HepG2 (cell line): ENCODE measurements at regions not wholly inside any gene's neighbourhood (a gene's known extent, or its start where the extent isn't known, plus 50 kb on each side); places are given as distances from the start of the nearest gene placed in this dataset.

ENCODE experiments used
- ATAC-seq: fragments of 200-7000 bp; cut with Tn5 transposase; 3 replicates; pipeline ENCODE4 v1.9.1; 2020; ENCODE audit warnings: mild to moderate bottlenecking, moderate library complexity
- BruUV-seq: library from RNA; stranded (reverse); fragments of 400-500 nt; replicated peaks from 2 replicates; lab custom pipeline; 2021; lab: Mats Ljungman, UMichigan
- CTCF ChIA-PET: fragments of 300-600 bp; formaldehyde crosslinking; extraction: SDS; loops from one replicate; lab custom pipeline; 2021; ENCODE audit warnings: low total read pairs, inconsistent platforms, low intra/inter-chr PET ratio; lab: Yijun Ruan, JAX
- POLR2A ChIA-PET: fragments of 350-600 bp; sonication (Branson Sonifier 250); formaldehyde crosslinking; loops from one replicate; lab custom pipeline; 2020; ENCODE audit warnings: antibody characterized with exemption, inconsistent platforms; lab: Yijun Ruan, JAX
- DNase-seq: peaks from one replicate; pipeline ENCODE4 v3.0.0-alpha.2; 2015; ENCODE audit warnings: low spot score
- FAIRE-seq: peaks from 3 replicates; lab custom pipeline; 2011; peaks lifted over from hg19 to GRCh38; lab: Jason Lieb, UNC
- H2AFZ ChIP-seq: one replicate; pipeline ENCODE4 v1.6.1; 2011; ENCODE audit warnings: low read length, inconsistent platforms
- H3K27ac ChIP-seq: fragments of 300-600 bp; 3 replicates; pipeline ENCODE4 v1.8.0; 2011; ENCODE audit warnings: mixed run types, mild to moderate bottlenecking, mixed read lengths, low read length, inconsistent platforms; ENCODE audit not compliant: insufficient read depth; ENCODE audit errors: extremely low read length
- H3K27me3 ChIP-seq, 2 experiments: fragments of 200-600 bp in 1 of 2; 2 replicates in 1 of 2; 3 replicates in 1 of 2; pipeline versions ENCODE4 v1.6.0 to v1.8.0; 2011; ENCODE audit warnings: low read length in 2 of 2, mild to moderate bottlenecking in 2 of 2, moderate library complexity in 2 of 2, inconsistent platforms in 1 of 2; ENCODE audit not compliant: insufficient read depth in 2 of 2, control insufficient read depth in 1 of 2
- H3K36me3 ChIP-seq, 2 experiments: fragments of 200-600 bp in 1 of 2; replicated peaks in 1 of 2; 2 replicates in 1 of 2; 3 replicates in 1 of 2; pipeline versions ENCODE4 v1.5.1 to v1.8.0; 2011; ENCODE audit warnings: low read length in 2 of 2, inconsistent platforms in 1 of 2; ENCODE audit not compliant: insufficient read depth in 2 of 2, control insufficient read depth in 1 of 2
- H3K4me1 ChIP-seq: 2 replicates; pipeline ENCODE4 v1.5.1; 2012; ENCODE audit warnings: low read length, inconsistent platforms; ENCODE audit not compliant: insufficient read depth
- H3K4me2 ChIP-seq: 2 replicates; pipeline ENCODE4 v1.6.0; 2011; ENCODE audit warnings: low read depth, low read length, inconsistent platforms
- H3K4me3 ChIP-seq, 3 experiments: fragments of 200-600 bp in 1 of 3; sonication (generic), shearing (Covaris generic) in 1 of 3; replicated peaks in 1 of 3; 2 replicates each; pipeline ENCODE4 v1.5.1; 2011 to 2016; ENCODE audit warnings: low read length in 3 of 3, inconsistent platforms in 2 of 3, low read depth in 2 of 3, mild to moderate bottlenecking in 2 of 3, control low read depth in 1 of 3, mixed read lengths in 1 of 3; ENCODE audit not compliant: insufficient read depth in 1 of 3
- H3K79me2 ChIP-seq: one replicate; pipeline ENCODE4 v1.6.1; 2011; ENCODE audit warnings: low read length, inconsistent platforms; ENCODE audit not compliant: insufficient read depth
- H3K9ac ChIP-seq: 2 replicates; pipeline ENCODE4 v1.6.0; 2011; ENCODE audit warnings: mild to moderate bottlenecking, low read depth, low read length, inconsistent platforms; ENCODE audit not compliant: insufficient read depth
- H3K9me3 ChIP-seq: 2 replicates; pipeline ENCODE4 v1.5.1; 2012; ENCODE audit warnings: mild to moderate bottlenecking, low read length
- H4K20me1 ChIP-seq: 2 replicates; pipeline ENCODE4 v1.6.0; 2011; ENCODE audit warnings: inconsistent platforms, mild to moderate bottlenecking, low read length, moderate library complexity; ENCODE audit not compliant: insufficient read depth
- PITX1 ChIP-seq: sonication (generic); formaldehyde crosslinking; IDR thresholded peaks from 2 replicates; pipeline ENCODE4 v1.5.1; 2020; ENCODE audit warnings: mild to moderate bottlenecking, missing genetic modification reagents
- RBM39 ChIP-seq: fragments of 200-400 bp; formaldehyde crosslinking; IDR thresholded peaks from one replicate; pipeline ENCODE4 v1.6.1; 2018; ENCODE audit warnings: antibody characterized with exemption, mild to moderate bottlenecking, low read depth, low read length; ENCODE audit not compliant: poor library complexity, severe bottlenecking
- SALL2 ChIP-seq: sonication (generic); formaldehyde crosslinking; IDR thresholded peaks from 2 replicates; pipeline ENCODE4 v1.8.1; 2023; ENCODE audit warnings: mild to moderate bottlenecking, missing genetic modification reagents, inconsistent platforms
- SOX5 ChIP-seq: IDR thresholded peaks from 2 replicates; pipeline ENCODE4 v1.6.1; 2016; ENCODE audit warnings: borderline replicate concordance
- TMF1 ChIP-seq: sonication (generic); formaldehyde crosslinking; IDR thresholded peaks from 2 replicates; pipeline ENCODE4 v1.8.1; 2022; ENCODE audit warnings: low read depth, missing genetic modification reagents
- ZNF264 ChIP-seq: sonication (generic); formaldehyde crosslinking; IDR thresholded peaks from 2 replicates; pipeline ENCODE4 v1.4.0; 2020; ENCODE audit warnings: missing genetic modification reagents
- ZNF329 ChIP-seq: sonication (generic); formaldehyde crosslinking; IDR thresholded peaks from 2 replicates; pipeline ENCODE4 v1.9.0; 2021; ENCODE audit warnings: low read depth, mild to moderate bottlenecking, missing genetic modification reagents
- ZNF562 ChIP-seq: sonication (generic); formaldehyde crosslinking; IDR thresholded peaks from 2 replicates; pipeline ENCODE4 v1.8.0; 2022; ENCODE audit warnings: missing genetic modification reagents, borderline replicate concordance
- ZNF672 ChIP-seq: sonication (generic); formaldehyde crosslinking; IDR thresholded peaks from 2 replicates; pipeline ENCODE4 v1.8.1; 2022; ENCODE audit warnings: missing genetic modification reagents
- ZNF878 ChIP-seq: sonication (generic); formaldehyde crosslinking; IDR thresholded peaks from 2 replicates; pipeline ENCODE4 v1.8.1; 2023; ENCODE audit warnings: mild to moderate bottlenecking, missing genetic modification reagents, moderate library complexity
- WGBS: methylation state at CpG from one replicate; pipeline ENCODE4 v1.1.6; 2017; ENCODE audit warnings: low lambda C conversion rate; 5-methylcytosine and 5-hydroxymethylcytosine counted together
- in situ Hi-C: cut with HindIII; loops from 2 replicates; pipeline ENCODE4 v1.10.0; 2017; ENCODE audit warnings: low pct_unique_long_range_greater_than_20kb; ENCODE audit not compliant: extremely low pct_ligation_motif_present
- intact Hi-C: fragments of 100-400 bp; cut with micrococcal nuclease; formaldehyde crosslinking; loops from one replicate; pipeline ENCODE4 v1.10.0; 2022; ENCODE audit not compliant: unreplicated experiment
- TF ChIP-seq, protein P1 (sequence below): sonication (generic); formaldehyde crosslinking; IDR thresholded peaks from 2 replicates; pipeline ENCODE4 v1.4.0; 2020; ENCODE audit warnings: mild to moderate bottlenecking, missing genetic modification reagents
- TF ChIP-seq, protein P2 (sequence below), 2 experiments: sonication (generic) in 1 of 2; formaldehyde crosslinking in 1 of 2; IDR thresholded peaks; 2 replicates each; pipeline versions ENCODE4 v1.5.1 to v1.6.1; 2011 to 2020; ENCODE audit warnings: borderline replicate concordance in 1 of 2, low read depth in 1 of 2, low read length in 1 of 2, mild to moderate bottlenecking in 1 of 2, missing genetic modification reagents in 1 of 2, moderate library complexity in 1 of 2

DNA sequence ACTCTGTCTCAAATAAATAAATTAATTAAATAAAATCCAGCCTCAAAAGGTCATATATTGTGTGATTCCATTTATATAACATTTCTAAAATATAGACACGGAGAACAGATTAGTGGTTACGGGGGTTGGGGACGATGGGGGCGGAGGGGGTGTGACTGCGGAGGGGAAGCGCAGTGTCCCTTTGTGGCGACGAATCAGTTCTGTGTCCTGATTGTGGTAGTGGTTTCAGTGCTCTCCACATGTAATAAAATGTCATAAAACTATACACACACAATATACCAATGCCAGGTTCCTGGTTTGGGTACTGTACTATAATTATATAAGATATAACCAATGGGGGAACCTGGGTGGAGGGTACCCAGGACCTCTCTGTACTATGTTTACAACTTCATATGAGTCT, 186.4 kb downstream of the ANAPC1 start:
- no peak overlapping the region for H3K4me2 ChIP-seq
- ChIA-PET CTCF (no interaction called here), POLR2A (interaction anchor here (2.1 kb wide), 1 partner anchor 577 kb away, joined by 17 read pairs; the partner anchor contains the start of gene BCL2L11)
- H2AFZ ChIP-seq: no peak overlapping the region
- 99% methylated on average over 8 of the region's 8 CpGs for WGBS
- ATAC-seq: no peak
- no peak overlapping the region for H3K4me3 ChIP-seq
- H3K27ac ChIP-seq: no peak overlapping the region
- intact Hi-C loops (loop anchor here (10.0 kb wide), 1 partner anchor 583 kb away; no protein-coding TSS in a partner anchor), in situ Hi-C loops (loop anchor here (25.0 kb wide), 1 partner anchor 885 kb away; no protein-coding TSS in a partner anchor)
- no peaks in the 10 kb centered on the region for H3K9me3 ChIP-seq
- no peak overlapping the region for H3K9ac ChIP-seq
- H3K27me3 ChIP-seq: no peaks in the 10 kb centered on the region
- BruUV-seq: no TSS peak
- peaks cover 27% of the 10 kb centered on the region for H3K4me1 ChIP-seq
- no peaks in the 10 kb centered on the region for H4K20me1 ChIP-seq
- TF ChIP-seq ZNF264 (CRISPR knock-in tag) (no peak), ZNF672 (CRISPR knock-in tag) (no peak), TMF1 (CRISPR knock-in tag) (no peak), ZNF562 (CRISPR knock-in tag) (no peak), ZNF329 (CRISPR knock-in tag) (no peak), PITX1 (CRISPR knock-in tag) (no peak), SALL2 (no peak), RBM39 (no peak), ZNF878 (CRISPR knock-in tag) (no peak), SOX5 (no peak)
- TF ChIP-seq, protein P1, sequence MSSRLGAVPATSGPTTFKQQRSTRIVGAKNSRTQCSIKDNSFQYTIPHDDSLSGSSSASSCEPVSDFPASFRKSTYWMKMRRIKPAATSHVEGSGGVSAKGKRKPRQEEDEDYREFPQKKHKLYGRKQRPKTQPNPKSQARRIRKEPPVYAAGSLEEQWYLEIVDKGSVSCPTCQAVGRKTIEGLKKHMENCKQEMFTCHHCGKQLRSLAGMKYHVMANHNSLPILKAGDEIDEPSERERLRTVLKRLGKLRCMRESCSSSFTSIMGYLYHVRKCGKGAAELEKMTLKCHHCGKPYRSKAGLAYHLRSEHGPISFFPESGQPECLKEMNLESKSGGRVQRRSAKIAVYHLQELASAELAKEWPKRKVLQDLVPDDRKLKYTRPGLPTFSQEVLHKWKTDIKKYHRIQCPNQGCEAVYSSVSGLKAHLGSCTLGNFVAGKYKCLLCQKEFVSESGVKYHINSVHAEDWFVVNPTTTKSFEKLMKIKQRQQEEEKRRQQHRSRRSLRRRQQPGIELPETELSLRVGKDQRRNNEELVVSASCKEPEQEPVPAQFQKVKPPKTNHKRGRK (CRISPR knock-in tag): no peak
- TF ChIP-seq, protein P2, sequence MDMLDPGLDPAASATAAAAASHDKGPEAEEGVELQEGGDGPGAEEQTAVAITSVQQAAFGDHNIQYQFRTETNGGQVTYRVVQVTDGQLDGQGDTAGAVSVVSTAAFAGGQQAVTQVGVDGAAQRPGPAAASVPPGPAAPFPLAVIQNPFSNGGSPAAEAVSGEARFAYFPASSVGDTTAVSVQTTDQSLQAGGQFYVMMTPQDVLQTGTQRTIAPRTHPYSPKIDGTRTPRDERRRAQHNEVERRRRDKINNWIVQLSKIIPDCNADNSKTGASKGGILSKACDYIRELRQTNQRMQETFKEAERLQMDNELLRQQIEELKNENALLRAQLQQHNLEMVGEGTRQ (IDR thresholded peaks at IDR 0.05; ENCODE audit: low read depth, low read length): no peak
- TF ChIP-seq, protein P2 (CRISPR knock-in tag; IDR thresholded peaks at IDR 0.05; ENCODE audit: borderline replicate concordance): no peak
- H3K79me2 ChIP-seq: no peaks in the 10 kb centered on the region
- FAIRE-seq: no peak
- no peak for DNase-seq
- no peaks in the 10 kb centered on the region for H3K36me3 ChIP-seq
